Activated CD8-positive, alpha-beta T cell treated with anti-CD3 and anti-CD28 coated beads for 36 hours (primary cell): ENCODE measurements at regions not wholly inside any gene's neighbourhood (a gene's known extent, or its start where the extent isn't known, plus 50 kb on each side); places are given as distances from the start of the nearest gene placed in this dataset.

Experiments
- ATAC-seq: fragments of 200-7000 bp; cut with Tn5 transposase; one replicate; pipeline ENCODE4 v1.10.0; 2021; ENCODE audit warnings: mild to moderate bottlenecking, moderate library complexity
- CTCF ChIA-PET: fragments of 350-600 bp; sonication (Branson Sonifier 250); formaldehyde crosslinking; loops from one replicate; lab custom pipeline; 2021; ENCODE audit warnings: antibody characterized with exemption; lab: Charles Lee
- POLR2A ChIA-PET: fragments of 350-600 bp; sonication (Branson Sonifier 250); formaldehyde crosslinking; loops from one replicate; lab custom pipeline; 2021; ENCODE audit warnings: antibody characterized with exemption; lab: Charles Lee
- DNase-seq: peaks from one replicate; pipeline ENCODE4 v3.0.0-alpha.2; 2020
- H3K27ac Mint-ChIP-seq: one replicate; pipeline ENCODE4 v1.8.0; 2021; ENCODE audit warnings: mild to moderate bottlenecking, mixed read lengths
- H3K27me3 Mint-ChIP-seq: one replicate; pipeline ENCODE4 v1.8.0; 2021; ENCODE audit warnings: mixed read lengths
- H3K36me3 Mint-ChIP-seq: one replicate; pipeline ENCODE4 v1.8.0; 2021; ENCODE audit warnings: low read depth, mixed read lengths
- H3K4me1 Mint-ChIP-seq: one replicate; pipeline ENCODE4 v1.8.0; 2021; ENCODE audit warnings: low read depth, mixed read lengths
- H3K4me3 Mint-ChIP-seq: one replicate; pipeline ENCODE4 v1.8.0; 2021; ENCODE audit warnings: mild to moderate bottlenecking, moderate library complexity, mixed read lengths
- H3K9me3 Mint-ChIP-seq: one replicate; pipeline ENCODE4 v1.8.0; 2021; ENCODE audit warnings: mixed read lengths
- CTCF ChIP-seq: fragments of 200-600 bp; IDR thresholded peaks from one replicate; pipeline ENCODE4 v1.8.0; 2022; ENCODE audit warnings: antibody characterized with exemption, mild to moderate bottlenecking
- intact Hi-C: fragments of 100-400 bp; cut with micrococcal nuclease; formaldehyde crosslinking; loops from one replicate; pipeline ENCODE4 v1.10.0; 2022

GRCh38 chr18:71707985-71708500 is 836.1 kb downstream of the CBLN2 start:
- Mint-ChIP-seq H3K27ac (no peak overlapping the region), H3K36me3 (no peaks in the 10 kb centered on the region), H3K4me1 (no peaks in the 10 kb centered on the region), H3K9me3 (no peaks in the 10 kb centered on the region), H3K27me3 (no peaks in the 10 kb centered on the region), H3K4me3 (no peak overlapping the region)
- ChIA-PET POLR2A (no interaction called here), CTCF (interaction anchor here (1.0 kb wide), 1 partner anchor 13 kb away, joined by 3 read pairs; no protein-coding TSS in a partner anchor)
- DNase-seq (no peak), ATAC-seq (no peak)
- no peak for TF ChIP-seq CTCF
- intact Hi-C loops, result no loop called here

- H3K27ac Mint-ChIP-seq, result no peak overlapping the region
- no peaks in the 10 kb centered on the region for H3K36me3 Mint-ChIP-seq
- H3K27me3 Mint-ChIP-seq, result no peaks in the 10 kb centered on the region
- H3K4me1 Mint-ChIP-seq, result no peaks in the 10 kb centered on the region
- H3K9me3 Mint-ChIP-seq, result no peaks in the 10 kb centered on the region
- H3K4me3 Mint-ChIP-seq, result no peak overlapping the region
- DNase-seq (no peak), ATAC-seq (no peak)
- ChIA-PET CTCF (no interaction called here), POLR2A (no interaction called here)
- intact Hi-C loops, result no loop called here
- TF ChIP-seq CTCF, result no peak
Observed at GRCh38 chr18:71707400-71707799, 836.7 kb downstream of the CBLN2 start.

GRCh38 chr18:71689416-71690160 is 854.6 kb downstream of the CBLN2 start:
- no peaks in the 10 kb centered on the region for H3K27me3 Mint-ChIP-seq
- ChIA-PET CTCF (no interaction called here), POLR2A (no interaction called here)
- H3K36me3 Mint-ChIP-seq, result no peaks in the 10 kb centered on the region
- no peak for TF ChIP-seq CTCF
- no peak overlapping the region for H3K4me3 Mint-ChIP-seq
- H3K9me3 Mint-ChIP-seq, result no peaks in the 10 kb centered on the region
- no peaks in the 10 kb centered on the region for H3K4me1 Mint-ChIP-seq
- H3K27ac Mint-ChIP-seq, result no peak overlapping the region
- DNase-seq, result no peak
- intact Hi-C loops, result no loop called here
- ATAC-seq, result no peak

- Mint-ChIP-seq H3K4me1 (no peaks in the 10 kb centered on the region), H3K27me3 (no peaks in the 10 kb centered on the region), H3K36me3 (no peaks in the 10 kb centered on the region), H3K4me3 (no peak overlapping the region), H3K27ac (no peak overlapping the region), H3K9me3 (peaks cover 11% of the 10 kb centered on the region)
- intact Hi-C loops, result no loop called here
- no peak for DNase-seq
- POLR2A ChIA-PET, result no interaction called here
- CTCF ChIA-PET, result no interaction called here
- no peak for TF ChIP-seq CTCF
- ATAC-seq, result no peak
Observed at GRCh38 chr18:71682591-71682990, 861.6 kb downstream of the CBLN2 start.

- intact Hi-C loops, result no loop called here
- DNase-seq, result no peak
- Mint-ChIP-seq H3K27me3 (no peaks in the 10 kb centered on the region), H3K4me1 (no peaks in the 10 kb centered on the region), H3K36me3 (no peaks in the 10 kb centered on the region), H3K9me3 (peaks cover 8% of the 10 kb centered on the region), H3K4me3 (no peak overlapping the region), H3K27ac (no peak overlapping the region)
- ChIA-PET CTCF (no interaction called here), POLR2A (no interaction called here)
- ATAC-seq, result no peak
- TF ChIP-seq CTCF, result no peak
Observed at GRCh38 chr18:71678144-71678543, 866.0 kb downstream of the CBLN2 start.
